Endothelial cell of umbilical vein (primary cell): ENCODE measurements at regions not wholly inside any gene's neighbourhood (a gene's known extent, or its start where the extent isn't known, plus 50 kb on each side); places are given as distances from the start of the nearest gene placed in this dataset.

ENCODE experiments used
- EZH2 ChIP-seq: IDR thresholded peaks from 2 replicates; pipeline ENCODE4 v1.6.1; 2012; ENCODE audit warnings: borderline replicate concordance, low read depth, mild to moderate bottlenecking, moderate library complexity, low read length, inconsistent platforms; ENCODE audit not compliant: severe bottlenecking
- JUN ChIP-seq: IDR thresholded peaks from 2 replicates; pipeline ENCODE4 v1.6.1; 2011; ENCODE audit warnings: borderline replicate concordance, low read depth; ENCODE audit not compliant: insufficient read length, insufficient read depth
- POLR2A ChIP-seq: IDR thresholded peaks from 2 replicates; pipeline ENCODE4 v1.6.1; 2012; ENCODE audit warnings: low read depth, mild to moderate bottlenecking, control low read depth, low read length
- POLR2AphosphoS5 ChIP-seq: IDR thresholded peaks from 2 replicates; pipeline ENCODE4 v1.6.1; 2012; ENCODE audit warnings: low read depth, mild to moderate bottlenecking, control low read depth, low read length, moderate library complexity; ENCODE audit not compliant: insufficient read depth
- TF ChIP-seq, protein P1 (sequence below), 2 donors: IDR thresholded peaks; 1 replicate in 1 of 2; 2 replicates in 1 of 2; pipeline ENCODE4 v1.5.1; 2011; ENCODE audit warnings: low read length in 2 of 2, mild to moderate bottlenecking in 2 of 2, moderate library complexity in 2 of 2, control low read depth in 1 of 2, inconsistent platforms in 1 of 2, low read depth in 1 of 2; ENCODE audit not compliant: insufficient read depth in 1 of 2; ENCODE audit errors: extremely low read depth in 1 of 2
- TF ChIP-seq, protein P2 (sequence below): IDR thresholded peaks from 2 replicates; pipeline ENCODE4 v1.6.1; 2011; ENCODE audit not compliant: insufficient read depth, insufficient read length

GRCh38 chr1:102105931-102106550, 109.3 kb upstream of the OLFM3 start:
- TF ChIP-seq, protein P1, sequence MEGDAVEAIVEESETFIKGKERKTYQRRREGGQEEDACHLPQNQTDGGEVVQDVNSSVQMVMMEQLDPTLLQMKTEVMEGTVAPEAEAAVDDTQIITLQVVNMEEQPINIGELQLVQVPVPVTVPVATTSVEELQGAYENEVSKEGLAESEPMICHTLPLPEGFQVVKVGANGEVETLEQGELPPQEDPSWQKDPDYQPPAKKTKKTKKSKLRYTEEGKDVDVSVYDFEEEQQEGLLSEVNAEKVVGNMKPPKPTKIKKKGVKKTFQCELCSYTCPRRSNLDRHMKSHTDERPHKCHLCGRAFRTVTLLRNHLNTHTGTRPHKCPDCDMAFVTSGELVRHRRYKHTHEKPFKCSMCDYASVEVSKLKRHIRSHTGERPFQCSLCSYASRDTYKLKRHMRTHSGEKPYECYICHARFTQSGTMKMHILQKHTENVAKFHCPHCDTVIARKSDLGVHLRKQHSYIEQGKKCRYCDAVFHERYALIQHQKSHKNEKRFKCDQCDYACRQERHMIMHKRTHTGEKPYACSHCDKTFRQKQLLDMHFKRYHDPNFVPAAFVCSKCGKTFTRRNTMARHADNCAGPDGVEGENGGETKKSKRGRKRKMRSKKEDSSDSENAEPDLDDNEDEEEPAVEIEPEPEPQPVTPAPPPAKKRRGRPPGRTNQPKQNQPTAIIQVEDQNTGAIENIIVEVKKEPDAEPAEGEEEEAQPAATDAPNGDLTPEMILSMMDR (IDR thresholded peaks at IDR 0.05; ENCODE audit: extremely low read depth in 1 of 2, insufficient read depth in 1 of 2, low read depth in 1 of 2, low read length in 2 of 2) = no peak
- TF ChIP-seq EZH2 (no peak), POLR2A (no peak), POLR2AphosphoS5 (no peak), JUN (no peak)
- TF ChIP-seq, protein P2, sequence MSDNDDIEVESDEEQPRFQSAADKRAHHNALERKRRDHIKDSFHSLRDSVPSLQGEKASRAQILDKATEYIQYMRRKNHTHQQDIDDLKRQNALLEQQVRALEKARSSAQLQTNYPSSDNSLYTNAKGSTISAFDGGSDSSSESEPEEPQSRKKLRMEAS = no peak
